GM12865 (cell line): ENCODE measurements at regions not wholly inside any gene's neighbourhood (a gene's known extent, or its start where the extent isn't known, plus 50 kb on each side); places are given as distances from the start of the nearest gene placed in this dataset.

ENCODE experiments used
- DNase-seq: peaks from one replicate; pipeline ENCODE4 v3.0.0; 2010; ENCODE audit warnings: low read depth
- H3K4me3 ChIP-seq: 2 replicates; pipeline ENCODE4 v1.5.1; 2011; ENCODE audit warnings: mild to moderate bottlenecking, low read depth, low read length, control low read depth
- CTCF ChIP-seq: IDR thresholded peaks from 2 replicates; pipeline ENCODE4 v1.5.1; 2011; ENCODE audit warnings: low read length, control low read depth, low read depth, inconsistent platforms; ENCODE audit not compliant: insufficient read depth; ENCODE audit errors: missing control alignments

GRCh38 chr1:230577537-230577936 is 64.7 kb upstream of the COG2 start:
- no peak for DNase-seq
- TF ChIP-seq CTCF, result no peak
- no peak overlapping the region for H3K4me3 ChIP-seq

- no peak for DNase-seq
- TF ChIP-seq CTCF, result no peak
- H3K4me3 ChIP-seq, result no peak overlapping the region
Measured at GRCh38 chr1:230575886-230576500, 66.3 kb upstream of the COG2 start.

GRCh38 chr1:230574502-230574901 is 67.8 kb upstream of the COG2 start:
- no peak for DNase-seq
- H3K4me3 ChIP-seq, result no peak overlapping the region
- TF ChIP-seq CTCF, result no peak

GRCh38 chr1:230573658-230574057 is 68.6 kb upstream of the COG2 start:
- no peak for TF ChIP-seq CTCF
- peak; percentile 4 for DNase-seq
- H3K4me3 ChIP-seq, result no peak overlapping the region

GRCh38 chr1:230572121-230573105 is 69.9 kb upstream of the COG2 start:
- H3K4me3 ChIP-seq, result no peak overlapping the region
- DNase-seq, result no peak
- TF ChIP-seq CTCF, result no peak

- TF ChIP-seq CTCF, result no peak
- H3K4me3 ChIP-seq, result no peak overlapping the region
- no peak for DNase-seq
Measured at GRCh38 chr1:230570724-230571360, 71.4 kb upstream of the COG2 start.
